WTC11 (cell line): ENCODE measurements at regions not wholly inside any gene's neighbourhood (a gene's known extent, or its start where the extent isn't known, plus 50 kb on each side); places are given as distances from the start of the nearest gene placed in this dataset.
"Not testable (repeated sequence)": the region's sequence is repeated elsewhere in the genome, so short reads cannot be mapped to it uniquely, and the experiment has no call there.

Experiments used
- ATAC-seq: fragments of 200-7000 bp; cut with Tn5 transposase; 2 replicates; pipeline ENCODE4 v1.10.0; 2021; ENCODE audit warnings: mild to moderate bottlenecking, moderate library complexity
- CTCF ChIA-PET: fragments of 300-600 bp; sonication (Branson Sonifier 250); formaldehyde crosslinking; loops from one replicate; lab custom pipeline; 2021; ENCODE audit warnings: antibody characterized with exemption; lab: Charles Lee
- POLR2A ChIA-PET: fragments of 350-600 bp; sonication (Branson Sonifier 250); formaldehyde crosslinking; loops from one replicate; lab custom pipeline; 2021; ENCODE audit warnings: antibody characterized with exemption; lab: Charles Lee
- DNase-seq: peaks from one replicate; pipeline ENCODE4 v3.0.0; 2021; ENCODE audit warnings: low spot score
- H3K27ac Mint-ChIP-seq: 2 replicates; pipeline ENCODE4 v1.8.0; 2021; ENCODE audit warnings: mixed read lengths
- H3K27me3 Mint-ChIP-seq: 2 replicates; pipeline ENCODE4 v1.8.0; 2021; ENCODE audit warnings: low read depth, mild to moderate bottlenecking, moderate library complexity, mixed read lengths
- H3K36me3 Mint-ChIP-seq: 2 replicates; pipeline ENCODE4 v1.8.0; 2021; ENCODE audit warnings: mixed read lengths
- H3K4me1 Mint-ChIP-seq: 2 replicates; pipeline ENCODE4 v1.8.0; 2022; ENCODE audit warnings: mixed read lengths
- H3K4me3 Mint-ChIP-seq: 2 replicates; pipeline ENCODE4 v1.8.0; 2021; ENCODE audit warnings: mild to moderate bottlenecking, moderate library complexity, mixed read lengths
- H3K9me3 Mint-ChIP-seq: 2 replicates; pipeline ENCODE4 v1.8.0; 2021; ENCODE audit warnings: mixed read lengths
- CREM ChIP-seq: sonication (generic); formaldehyde crosslinking; IDR thresholded peaks from 2 replicates; pipeline ENCODE4 v1.8.1; 2022; ENCODE audit warnings: mild to moderate bottlenecking, missing genetic modification reagents, moderate library complexity
- ETV6 ChIP-seq: sonication (generic); formaldehyde crosslinking; IDR thresholded peaks from 2 replicates; pipeline ENCODE4 v1.8.1; 2022; ENCODE audit warnings: mild to moderate bottlenecking, missing genetic modification reagents
- FOXK1 ChIP-seq: sonication (generic); formaldehyde crosslinking; IDR thresholded peaks from 2 replicates; pipeline ENCODE4 v1.8.0; 2022; ENCODE audit warnings: mild to moderate bottlenecking, moderate library complexity, missing genetic modification reagents
- JAZF1 ChIP-seq: fragments of 250-450 bp; sonication (Bioruptor Pico); IDR thresholded peaks from 2 replicates; pipeline ENCODE4 v1.9.0; 2021; ENCODE audit warnings: moderate library complexity, mild to moderate bottlenecking, inconsistent platforms
- KAT7 ChIP-seq: sonication (generic); formaldehyde crosslinking; IDR thresholded peaks from 2 replicates; pipeline ENCODE4 v1.8.1; 2023; ENCODE audit warnings: missing genetic modification reagents, mild to moderate bottlenecking, borderline replicate concordance
- MYBL2 ChIP-seq: sonication (generic); formaldehyde crosslinking; IDR thresholded peaks from 2 replicates; pipeline ENCODE4 v1.8.1; 2023; ENCODE audit warnings: mild to moderate bottlenecking, moderate library complexity, missing genetic modification reagents
- NR3C1 ChIP-seq: sonication (generic); formaldehyde crosslinking; conservative IDR thresholded peaks from 2 replicates; pipeline ENCODE4 v1.8.1; 2023; ENCODE audit warnings: low read depth, mild to moderate bottlenecking, missing genetic modification reagents
- SOX15 ChIP-seq: fragments of 250-450 bp; sonication (Bioruptor Pico); IDR thresholded peaks from 2 replicates; pipeline ENCODE4 v1.9.0; 2021; ENCODE audit warnings: mild to moderate bottlenecking
- TEAD1 ChIP-seq: sonication (generic); formaldehyde crosslinking; IDR thresholded peaks from 2 replicates; pipeline ENCODE4 v1.8.0; 2022; ENCODE audit warnings: mild to moderate bottlenecking, missing genetic modification reagents
- TP53 ChIP-seq: sonication (generic); formaldehyde crosslinking; IDR thresholded peaks from 2 replicates; pipeline ENCODE4 v1.8.1; 2023; ENCODE audit warnings: mild to moderate bottlenecking, missing genetic modification reagents
- ZNF232 ChIP-seq: sonication (generic); formaldehyde crosslinking; IDR thresholded peaks from 2 replicates; pipeline ENCODE4 v1.8.0; 2022; ENCODE audit warnings: mild to moderate bottlenecking, missing genetic modification reagents
- TF ChIP-seq, protein P1 (sequence below): sonication (generic); formaldehyde crosslinking; IDR thresholded peaks from 2 replicates; pipeline ENCODE4 v1.8.0; 2022; ENCODE audit warnings: missing genetic modification reagents
- TF ChIP-seq, protein P2 (sequence below): sonication (generic); formaldehyde crosslinking; IDR thresholded peaks from 2 replicates; pipeline ENCODE4 v1.8.0; 2022; ENCODE audit warnings: mild to moderate bottlenecking, missing genetic modification reagents
- TF ChIP-seq, protein P3 (sequence below): sonication (generic); formaldehyde crosslinking; IDR thresholded peaks from 2 replicates; pipeline ENCODE4 v1.8.1; 2023; ENCODE audit warnings: mild to moderate bottlenecking, missing genetic modification reagents, moderate library complexity
- TF ChIP-seq, protein P4 (sequence below): sonication (generic); formaldehyde crosslinking; IDR thresholded peaks from 2 replicates; pipeline ENCODE4 v1.8.0; 2022; ENCODE audit warnings: mild to moderate bottlenecking, missing genetic modification reagents

DNA sequence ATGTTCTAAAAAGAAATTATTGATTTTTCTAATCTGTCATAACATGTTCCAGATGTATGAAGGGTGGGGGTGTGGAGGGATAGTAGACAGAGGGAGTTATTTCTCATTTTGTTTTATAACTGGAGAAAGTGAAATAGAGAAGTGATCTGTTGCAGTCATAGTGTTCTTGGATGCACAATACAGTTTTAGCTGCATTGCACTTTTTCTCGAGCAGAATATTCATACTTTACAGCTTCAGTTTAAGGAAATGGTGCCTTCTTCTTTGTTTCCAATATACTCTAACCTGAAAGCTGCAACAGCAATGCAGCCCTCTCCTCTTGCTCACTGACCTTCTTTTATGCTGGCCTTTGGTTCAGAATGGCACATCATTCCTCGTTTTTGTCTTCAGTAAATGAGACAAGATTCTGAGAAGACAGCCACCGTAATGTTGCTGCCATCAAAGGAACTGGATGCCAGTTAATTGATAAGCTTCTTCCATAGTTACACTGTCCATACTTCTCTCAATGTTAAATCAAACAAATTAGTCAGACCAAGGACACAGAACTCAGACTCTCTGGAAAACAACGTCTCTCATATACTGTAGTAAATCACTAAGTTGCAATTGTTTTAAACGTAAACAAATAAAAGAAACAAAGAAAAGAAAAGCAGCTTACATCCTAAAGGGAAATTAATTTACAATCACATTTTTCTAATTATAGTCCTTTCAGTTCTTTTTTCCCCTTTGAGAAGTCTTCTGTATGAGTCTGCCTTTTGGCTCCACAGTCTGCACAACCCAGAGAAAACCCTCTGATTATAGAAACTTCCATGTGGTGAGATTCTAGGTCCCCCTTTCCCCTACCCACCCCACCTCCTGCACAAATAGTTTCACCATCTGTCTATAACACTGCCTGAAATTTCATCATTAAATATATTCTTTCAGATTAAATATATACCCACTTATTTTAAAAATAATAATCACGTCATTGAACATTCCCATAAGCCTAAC, 97.4 kb upstream of the UGP2 start (continued):
- no peak for TF ChIP-seq NR3C1
- TF ChIP-seq KAT7 (CRISPR knock-in tag): no peak
- no peak for TF ChIP-seq TP53
- TF ChIP-seq JAZF1 (CRISPR knock-in tag): no peak
- no peak for TF ChIP-seq SOX15
- TF ChIP-seq, protein P1, sequence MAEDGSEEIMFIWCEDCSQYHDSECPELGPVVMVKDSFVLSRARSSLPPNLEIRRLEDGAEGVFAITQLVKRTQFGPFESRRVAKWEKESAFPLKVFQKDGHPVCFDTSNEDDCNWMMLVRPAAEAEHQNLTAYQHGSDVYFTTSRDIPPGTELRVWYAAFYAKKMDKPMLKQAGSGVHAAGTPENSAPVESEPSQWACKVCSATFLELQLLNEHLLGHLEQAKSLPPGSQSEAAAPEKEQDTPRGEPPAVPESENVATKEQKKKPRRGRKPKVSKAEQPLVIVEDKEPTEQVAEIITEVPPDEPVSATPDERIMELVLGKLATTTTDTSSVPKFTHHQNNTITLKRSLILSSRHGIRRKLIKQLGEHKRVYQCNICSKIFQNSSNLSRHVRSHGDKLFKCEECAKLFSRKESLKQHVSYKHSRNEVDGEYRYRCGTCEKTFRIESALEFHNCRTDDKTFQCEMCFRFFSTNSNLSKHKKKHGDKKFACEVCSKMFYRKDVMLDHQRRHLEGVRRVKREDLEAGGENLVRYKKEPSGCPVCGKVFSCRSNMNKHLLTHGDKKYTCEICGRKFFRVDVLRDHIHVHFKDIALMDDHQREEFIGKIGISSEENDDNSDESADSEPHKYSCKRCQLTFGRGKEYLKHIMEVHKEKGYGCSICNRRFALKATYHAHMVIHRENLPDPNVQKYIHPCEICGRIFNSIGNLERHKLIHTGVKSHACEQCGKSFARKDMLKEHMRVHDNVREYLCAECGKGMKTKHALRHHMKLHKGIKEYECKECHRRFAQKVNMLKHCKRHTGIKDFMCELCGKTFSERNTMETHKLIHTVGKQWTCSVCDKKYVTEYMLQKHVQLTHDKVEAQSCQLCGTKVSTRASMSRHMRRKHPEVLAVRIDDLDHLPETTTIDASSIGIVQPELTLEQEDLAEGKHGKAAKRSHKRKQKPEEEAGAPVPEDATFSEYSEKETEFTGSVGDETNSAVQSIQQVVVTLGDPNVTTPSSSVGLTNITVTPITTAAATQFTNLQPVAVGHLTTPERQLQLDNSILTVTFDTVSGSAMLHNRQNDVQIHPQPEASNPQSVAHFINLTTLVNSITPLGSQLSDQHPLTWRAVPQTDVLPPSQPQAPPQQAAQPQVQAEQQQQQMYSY (CRISPR knock-in tag): no peak

DNA sequence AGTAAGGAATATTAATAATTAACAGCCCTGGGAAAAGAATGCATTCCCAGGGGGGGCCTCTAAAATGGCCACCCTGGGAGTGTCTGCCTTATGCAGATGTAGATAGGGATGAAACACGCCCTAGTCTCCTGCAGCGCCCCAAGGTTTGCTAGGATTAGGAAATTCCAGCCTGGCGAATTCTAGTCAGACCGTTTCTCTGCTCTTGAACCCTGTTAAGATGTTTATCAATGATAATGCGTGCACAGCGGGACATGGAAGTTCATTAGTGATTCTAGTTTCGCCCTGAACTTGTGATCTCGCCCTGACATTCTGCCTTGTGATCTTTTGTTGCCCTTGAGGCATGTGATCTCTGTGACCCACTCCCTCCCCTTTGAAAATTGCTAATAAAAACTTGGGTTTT, 95.1 kb upstream of the UGP2 start:
- TF ChIP-seq, protein P2, sequence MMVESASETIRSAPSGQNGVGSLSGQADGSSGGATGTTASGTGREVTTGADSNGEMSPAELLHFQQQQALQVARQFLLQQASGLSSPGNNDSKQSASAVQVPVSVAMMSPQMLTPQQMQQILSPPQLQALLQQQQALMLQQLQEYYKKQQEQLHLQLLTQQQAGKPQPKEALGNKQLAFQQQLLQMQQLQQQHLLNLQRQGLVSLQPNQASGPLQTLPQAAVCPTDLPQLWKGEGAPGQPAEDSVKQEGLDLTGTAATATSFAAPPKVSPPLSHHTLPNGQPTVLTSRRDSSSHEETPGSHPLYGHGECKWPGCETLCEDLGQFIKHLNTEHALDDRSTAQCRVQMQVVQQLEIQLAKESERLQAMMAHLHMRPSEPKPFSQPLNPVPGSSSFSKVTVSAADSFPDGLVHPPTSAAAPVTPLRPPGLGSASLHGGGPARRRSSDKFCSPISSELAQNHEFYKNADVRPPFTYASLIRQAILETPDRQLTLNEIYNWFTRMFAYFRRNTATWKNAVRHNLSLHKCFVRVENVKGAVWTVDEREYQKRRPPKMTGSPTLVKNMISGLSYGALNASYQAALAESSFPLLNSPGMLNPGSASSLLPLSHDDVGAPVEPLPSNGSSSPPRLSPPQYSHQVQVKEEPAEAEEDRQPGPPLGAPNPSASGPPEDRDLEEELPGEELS (CRISPR knock-in tag): peak; percentile 61; the same call in 1 of the 2 replicates
- TF ChIP-seq, protein P3, sequence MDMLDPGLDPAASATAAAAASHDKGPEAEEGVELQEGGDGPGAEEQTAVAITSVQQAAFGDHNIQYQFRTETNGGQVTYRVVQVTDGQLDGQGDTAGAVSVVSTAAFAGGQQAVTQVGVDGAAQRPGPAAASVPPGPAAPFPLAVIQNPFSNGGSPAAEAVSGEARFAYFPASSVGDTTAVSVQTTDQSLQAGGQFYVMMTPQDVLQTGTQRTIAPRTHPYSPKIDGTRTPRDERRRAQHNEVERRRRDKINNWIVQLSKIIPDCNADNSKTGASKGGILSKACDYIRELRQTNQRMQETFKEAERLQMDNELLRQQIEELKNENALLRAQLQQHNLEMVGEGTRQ (CRISPR knock-in tag): peak; percentile 62
- TF ChIP-seq FOXK1 (peak; percentile 44; the same call in 1 of the 2 replicates), CREM (CRISPR knock-in tag) (peak; percentile 26; the same call in 1 of the 2 replicates), ETV6 (CRISPR knock-in tag) (peak; percentile 72; the same call in 1 of the 2 replicates), TEAD1 (CRISPR knock-in tag) (peak; percentile 93; the same call in 1 of the 2 replicates)
- TF ChIP-seq, protein P4, sequence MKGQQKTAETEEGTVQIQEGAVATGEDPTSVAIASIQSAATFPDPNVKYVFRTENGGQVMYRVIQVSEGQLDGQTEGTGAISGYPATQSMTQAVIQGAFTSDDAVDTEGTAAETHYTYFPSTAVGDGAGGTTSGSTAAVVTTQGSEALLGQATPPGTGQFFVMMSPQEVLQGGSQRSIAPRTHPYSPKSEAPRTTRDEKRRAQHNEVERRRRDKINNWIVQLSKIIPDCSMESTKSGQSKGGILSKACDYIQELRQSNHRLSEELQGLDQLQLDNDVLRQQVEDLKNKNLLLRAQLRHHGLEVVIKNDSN (CRISPR knock-in tag): 0 out of 2 replicates have a peak, but pooled peaks have one; percentile 55
- TF ChIP-seq, all 79 proteins: peak for 7; not testable (repeated sequence) for 72
- POLR2A ChIA-PET, ATAC-seq, H3K4me3 Mint-ChIP-seq, CTCF ChIA-PET, H3K27me3 Mint-ChIP-seq: not testable (repeated sequence)
- peaks cover 26% of the 10 kb centered on the region for H3K36me3 Mint-ChIP-seq
- peak overlapping the region; percentile 69 for H3K27ac Mint-ChIP-seq
- H3K4me1 Mint-ChIP-seq: peaks cover 23% of the 10 kb centered on the region
- peak; percentile 35 for DNase-seq
- peaks cover 29% of the 10 kb centered on the region for H3K9me3 Mint-ChIP-seq

DNA sequence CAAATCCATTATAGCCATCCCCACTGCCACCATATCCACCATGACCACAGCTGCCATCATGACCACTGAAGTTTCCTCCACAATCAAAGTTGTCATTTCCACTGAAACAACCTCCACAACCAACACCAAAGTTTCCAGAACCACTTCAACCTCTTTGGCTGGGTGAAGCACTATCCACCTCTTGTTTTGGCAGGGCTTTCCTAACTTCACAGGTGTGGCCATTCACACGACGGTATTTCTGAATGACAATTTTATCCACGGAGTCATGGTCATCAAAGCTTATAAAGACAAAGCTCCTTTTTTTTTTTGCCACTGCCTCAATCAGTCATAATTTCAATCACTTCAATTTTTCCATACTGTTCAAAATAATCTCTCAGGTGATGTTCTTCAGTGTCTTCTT, 89.8 kb upstream of the UGP2 start:
- DNase-seq: no peak
- CTCF ChIA-PET: no interaction called here
- no peak overlapping the region for H3K4me3 Mint-ChIP-seq
- TF ChIP-seq ZNF232 (CRISPR knock-in tag) (no peak), MYBL2 (CRISPR knock-in tag) (no peak)
- TF ChIP-seq, all 79 proteins: peak for 0
- Mint-ChIP-seq H3K27me3 (no peaks in the 10 kb centered on the region), H3K27ac (no peak overlapping the region), H3K4me1 (peaks cover 15% of the 10 kb centered on the region), H3K36me3 (peaks cover 11% of the 10 kb centered on the region), H3K9me3 (peaks cover 33% of the 10 kb centered on the region)
- ATAC-seq: no peak
- POLR2A ChIA-PET: no interaction called here
